HepG2 (cell line): ENCODE measurements at regions not wholly inside any gene's neighbourhood (a gene's known extent, or its start where the extent isn't known, plus 50 kb on each side); places are given as distances from the start of the nearest gene placed in this dataset.

Experiments
- ATAC-seq: fragments of 200-7000 bp; cut with Tn5 transposase; 3 replicates; pipeline ENCODE4 v1.9.1; 2020; ENCODE audit warnings: mild to moderate bottlenecking, moderate library complexity
- BruUV-seq: library from RNA; stranded (reverse); fragments of 400-500 nt; replicated peaks from 2 replicates; lab custom pipeline; 2021; lab: Mats Ljungman, UMichigan
- CTCF ChIA-PET: fragments of 300-600 bp; formaldehyde crosslinking; extraction: SDS; loops from one replicate; lab custom pipeline; 2021; ENCODE audit warnings: low total read pairs, inconsistent platforms, low intra/inter-chr PET ratio; lab: Yijun Ruan, JAX
- POLR2A ChIA-PET: fragments of 350-600 bp; sonication (Branson Sonifier 250); formaldehyde crosslinking; loops from one replicate; lab custom pipeline; 2020; ENCODE audit warnings: antibody characterized with exemption, inconsistent platforms; lab: Yijun Ruan, JAX
- DNase-seq: peaks from one replicate; pipeline ENCODE4 v3.0.0-alpha.2; 2015; ENCODE audit warnings: low spot score
- FAIRE-seq: peaks from 3 replicates; lab custom pipeline; 2011; peaks lifted over from hg19 to GRCh38; lab: Jason Lieb, UNC
- H2AFZ ChIP-seq: one replicate; pipeline ENCODE4 v1.6.1; 2011; ENCODE audit warnings: low read length, inconsistent platforms
- H3K27ac ChIP-seq: fragments of 300-600 bp; 3 replicates; pipeline ENCODE4 v1.8.0; 2011; ENCODE audit warnings: mixed run types, mild to moderate bottlenecking, mixed read lengths, low read length, inconsistent platforms; ENCODE audit not compliant: insufficient read depth; ENCODE audit errors: extremely low read length
- H3K27me3 ChIP-seq, 2 experiments: fragments of 200-600 bp in 1 of 2; 2 replicates in 1 of 2; 3 replicates in 1 of 2; pipeline versions ENCODE4 v1.6.0 to v1.8.0; 2011; ENCODE audit warnings: low read length in 2 of 2, mild to moderate bottlenecking in 2 of 2, moderate library complexity in 2 of 2, inconsistent platforms in 1 of 2; ENCODE audit not compliant: insufficient read depth in 2 of 2, control insufficient read depth in 1 of 2
- H3K36me3 ChIP-seq, 2 experiments: fragments of 200-600 bp in 1 of 2; replicated peaks in 1 of 2; 2 replicates in 1 of 2; 3 replicates in 1 of 2; pipeline versions ENCODE4 v1.5.1 to v1.8.0; 2011; ENCODE audit warnings: low read length in 2 of 2, inconsistent platforms in 1 of 2; ENCODE audit not compliant: insufficient read depth in 2 of 2, control insufficient read depth in 1 of 2
- H3K4me1 ChIP-seq: 2 replicates; pipeline ENCODE4 v1.5.1; 2012; ENCODE audit warnings: low read length, inconsistent platforms; ENCODE audit not compliant: insufficient read depth
- H3K4me2 ChIP-seq: 2 replicates; pipeline ENCODE4 v1.6.0; 2011; ENCODE audit warnings: low read depth, low read length, inconsistent platforms
- H3K4me3 ChIP-seq, 3 experiments: fragments of 200-600 bp in 1 of 3; sonication (generic), shearing (Covaris generic) in 1 of 3; replicated peaks in 1 of 3; 2 replicates each; pipeline ENCODE4 v1.5.1; 2011 to 2016; ENCODE audit warnings: low read length in 3 of 3, inconsistent platforms in 2 of 3, low read depth in 2 of 3, mild to moderate bottlenecking in 2 of 3, control low read depth in 1 of 3, mixed read lengths in 1 of 3; ENCODE audit not compliant: insufficient read depth in 1 of 3
- H3K79me2 ChIP-seq: one replicate; pipeline ENCODE4 v1.6.1; 2011; ENCODE audit warnings: low read length, inconsistent platforms; ENCODE audit not compliant: insufficient read depth
- H3K9ac ChIP-seq: 2 replicates; pipeline ENCODE4 v1.6.0; 2011; ENCODE audit warnings: mild to moderate bottlenecking, low read depth, low read length, inconsistent platforms; ENCODE audit not compliant: insufficient read depth
- H3K9me3 ChIP-seq: 2 replicates; pipeline ENCODE4 v1.5.1; 2012; ENCODE audit warnings: mild to moderate bottlenecking, low read length
- H4K20me1 ChIP-seq: 2 replicates; pipeline ENCODE4 v1.6.0; 2011; ENCODE audit warnings: inconsistent platforms, mild to moderate bottlenecking, low read length, moderate library complexity; ENCODE audit not compliant: insufficient read depth
- ARID5B ChIP-seq: IDR thresholded peaks from 2 replicates; pipeline ENCODE4 v1.4.0; 2020; ENCODE audit warnings: mild to moderate bottlenecking, missing genetic modification reagents
- BRD4 ChIP-seq: sonication (generic); formaldehyde crosslinking; IDR thresholded peaks from 2 replicates; pipeline ENCODE4 v1.4.0; 2020; ENCODE audit warnings: missing genetic modification reagents
- GATA4 ChIP-seq: sonication (generic); IDR thresholded peaks from 2 replicates; pipeline ENCODE4 v1.6.1; 2016; ENCODE audit warnings: antibody characterized with exemption, low read depth, borderline replicate concordance
- HHEX ChIP-seq: IDR thresholded peaks from 2 replicates; pipeline ENCODE4 v1.6.1; 2016; ENCODE audit warnings: control low read depth
- MTF1 ChIP-seq: sonication (generic); formaldehyde crosslinking; IDR thresholded peaks from 2 replicates; pipeline ENCODE4 v1.5.0; 2020; ENCODE audit warnings: missing genetic modification reagents
- NR2F1 ChIP-seq, 2 experiments: fragments of 450-650 bp in 1 of 2; formaldehyde crosslinking in 1 of 2; IDR thresholded peaks; 2 replicates each; pipeline versions ENCODE4 v1.5.0 to v1.6.1; 2016 to 2020; ENCODE audit warnings: mild to moderate bottlenecking in 1 of 2, missing compliant biosample characterization in 1 of 2, missing genetic modification reagents in 1 of 2, moderate library complexity in 1 of 2
- REXO4 ChIP-seq: sonication (generic); formaldehyde crosslinking; IDR thresholded peaks from 2 replicates; pipeline ENCODE4 v1.8.0; 2022; ENCODE audit warnings: missing genetic modification reagents, mild to moderate bottlenecking, borderline replicate concordance
- TGIF2 ChIP-seq: IDR thresholded peaks from 2 replicates; pipeline ENCODE4 v1.6.1; 2016; ENCODE audit warnings: control low read depth, missing compliant biosample characterization
- ZBTB20 ChIP-seq: sonication (generic); formaldehyde crosslinking; IDR thresholded peaks from 2 replicates; pipeline ENCODE4 v1.8.1; 2023; ENCODE audit warnings: missing genetic modification reagents, low read depth, mild to moderate bottlenecking, borderline replicate concordance
- ZBTB39 ChIP-seq: sonication (generic); formaldehyde crosslinking; IDR thresholded peaks from 2 replicates; pipeline ENCODE4 v1.5.0; 2020; ENCODE audit warnings: missing genetic modification reagents
- ZNF550 ChIP-seq: sonication (generic); formaldehyde crosslinking; IDR thresholded peaks from 2 replicates; pipeline ENCODE4 v1.4.0; 2020; ENCODE audit warnings: mild to moderate bottlenecking, missing genetic modification reagents, borderline replicate concordance
- ZNF567 ChIP-seq: sonication (generic); formaldehyde crosslinking; IDR thresholded peaks from 2 replicates; pipeline ENCODE4 v1.8.1; 2023; ENCODE audit warnings: mild to moderate bottlenecking, missing genetic modification reagents, borderline replicate concordance
- ZNF768 ChIP-seq: sonication (generic); formaldehyde crosslinking; IDR thresholded peaks from 2 replicates; pipeline ENCODE4 v1.4.0; 2020; ENCODE audit warnings: missing genetic modification reagents
- WGBS: methylation state at CpG from one replicate; pipeline ENCODE4 v1.1.6; 2017; ENCODE audit warnings: low lambda C conversion rate; 5-methylcytosine and 5-hydroxymethylcytosine counted together
- in situ Hi-C: cut with HindIII; loops from 2 replicates; pipeline ENCODE4 v1.10.0; 2017; ENCODE audit warnings: low pct_unique_long_range_greater_than_20kb; ENCODE audit not compliant: extremely low pct_ligation_motif_present
- intact Hi-C: fragments of 100-400 bp; cut with micrococcal nuclease; formaldehyde crosslinking; loops from one replicate; pipeline ENCODE4 v1.10.0; 2022; ENCODE audit not compliant: unreplicated experiment

- TF ChIP-seq ZNF550 (CRISPR knock-in tag) (no peak), ARID5B (CRISPR knock-in tag) (no peak), TGIF2 (CRISPR knock-in tag) (no peak)
- TF ChIP-seq, all 625 proteins: peak for 0
These were observed 287.1 kb upstream of the CDH9 start (continued) for GRCh38 chr5:27325513-27325912.

GRCh38 chr5:27318701-27319100, 280.3 kb upstream of the CDH9 start:
- POLR2A ChIA-PET: no interaction called here
- H3K27me3 ChIP-seq: no peaks in the 10 kb centered on the region
- FAIRE-seq: no peak
- no peaks in the 10 kb centered on the region for H3K36me3 ChIP-seq
- in situ Hi-C loops (no loop called here), intact Hi-C loops (no loop called here)
- no peak overlapping the region for H3K4me3 ChIP-seq
- no peak for ATAC-seq
- H3K27ac ChIP-seq: no peak overlapping the region
- BruUV-seq: no TSS peak
- H3K4me2 ChIP-seq: no peak overlapping the region
- CTCF ChIA-PET: no interaction called here
- no peaks in the 10 kb centered on the region for H3K9me3 ChIP-seq
- no peak overlapping the region for H3K9ac ChIP-seq
- no peak for DNase-seq
- no peaks in the 10 kb centered on the region for H3K79me2 ChIP-seq
- TF ChIP-seq GATA4 (no peak), ZNF768 (CRISPR knock-in tag) (no peak), BRD4 (CRISPR knock-in tag) (no peak), NR2F1 (CRISPR knock-in tag; IDR thresholded peaks at IDR 0.05) (no peak), REXO4 (CRISPR knock-in tag) (no peak), HHEX (CRISPR knock-in tag) (no peak), ZBTB20 (CRISPR knock-in tag) (no peak), ZNF567 (CRISPR knock-in tag) (no peak), MTF1 (CRISPR knock-in tag) (no peak), ZBTB39 (CRISPR knock-in tag) (no peak)
- WGBS: 17% methylated on average over 4 of the region's 4 CpGs
- no peaks in the 10 kb centered on the region for H3K4me1 ChIP-seq
- no peaks in the 10 kb centered on the region for H4K20me1 ChIP-seq
- H2AFZ ChIP-seq: no peak overlapping the region
